GM19324 (cell line): ENCODE measurements at regions not wholly inside any gene's neighbourhood (a gene's known extent, or its start where the extent isn't known, plus 50 kb on each side); places are given as distances from the start of the nearest gene placed in this dataset.

ENCODE experiments used
- ATAC-seq: cut with Tn5 transposase; IDR thresholded peaks from one replicate; pipeline ENCODE4 v1.9.1; 2021; ENCODE audit warnings: mild to moderate bottlenecking, moderate library complexity; ENCODE audit not compliant: unreplicated experiment, low FRiP score

DNA sequence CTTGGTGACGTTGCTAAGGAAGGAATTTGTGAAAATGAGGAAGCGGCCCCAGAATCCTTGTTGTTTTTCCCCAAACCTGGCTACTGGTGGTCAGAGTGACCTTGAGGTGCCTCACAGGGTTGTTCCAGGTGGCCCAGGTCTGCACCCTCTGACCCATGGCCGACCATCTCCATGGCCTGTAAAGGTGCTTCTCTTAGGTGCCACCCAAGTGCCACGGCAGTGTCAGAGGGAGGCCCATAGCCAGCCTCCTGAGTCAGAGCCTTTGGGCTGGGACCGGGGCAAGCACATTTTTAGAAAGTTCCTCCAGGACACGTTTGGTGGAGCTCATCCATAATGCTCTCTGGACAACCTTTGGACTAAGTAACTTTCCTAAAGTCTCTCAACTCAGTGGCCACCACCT, 83.9 kb upstream of the IRS2 start:
- no peak for ATAC-seq

DNA sequence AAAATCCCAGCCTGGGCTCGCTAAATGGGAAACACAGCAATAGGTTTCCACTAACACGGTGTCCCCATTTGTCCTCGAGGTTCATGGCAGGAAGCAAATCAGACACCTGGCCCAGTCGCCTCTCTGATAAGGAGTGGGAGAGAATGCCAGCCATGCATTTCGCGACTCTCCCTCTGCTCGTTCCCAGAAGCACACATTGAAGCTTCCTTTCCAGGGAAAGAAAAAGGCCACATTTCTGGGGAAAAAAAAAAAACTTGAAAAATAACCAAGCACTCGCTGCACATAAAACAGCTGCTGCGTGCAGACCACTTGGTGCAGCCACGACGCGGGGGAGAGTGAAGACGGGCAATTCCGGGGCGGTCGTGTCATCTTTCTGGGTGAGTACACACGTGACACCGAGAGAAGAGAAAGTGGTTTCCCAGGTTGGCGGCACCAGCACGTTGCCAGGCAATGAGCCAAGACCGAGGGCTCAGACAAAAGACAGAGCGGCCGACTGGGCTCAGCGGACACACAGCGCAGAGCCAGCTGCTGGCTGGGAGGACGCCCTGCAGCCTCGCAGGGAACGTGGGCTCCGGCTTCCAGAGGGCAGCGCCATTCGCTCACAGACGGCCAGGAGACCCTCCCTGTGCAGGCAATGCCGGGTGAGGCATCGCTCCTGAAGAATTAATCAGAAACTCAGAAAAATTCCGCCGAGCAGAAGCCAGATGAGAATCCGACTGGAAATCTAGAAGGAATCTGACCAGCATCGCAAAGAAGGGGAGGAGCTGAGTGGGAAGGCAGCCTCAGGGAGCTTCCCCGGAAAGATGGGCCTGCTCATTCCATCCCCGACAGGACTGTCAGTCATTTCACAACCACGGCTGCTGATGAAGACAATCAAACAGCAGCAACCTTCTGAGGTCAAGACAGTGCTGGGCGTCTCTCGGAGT, 83.2 kb upstream of the IRS2 start:
- ATAC-seq = no peak

DNA sequence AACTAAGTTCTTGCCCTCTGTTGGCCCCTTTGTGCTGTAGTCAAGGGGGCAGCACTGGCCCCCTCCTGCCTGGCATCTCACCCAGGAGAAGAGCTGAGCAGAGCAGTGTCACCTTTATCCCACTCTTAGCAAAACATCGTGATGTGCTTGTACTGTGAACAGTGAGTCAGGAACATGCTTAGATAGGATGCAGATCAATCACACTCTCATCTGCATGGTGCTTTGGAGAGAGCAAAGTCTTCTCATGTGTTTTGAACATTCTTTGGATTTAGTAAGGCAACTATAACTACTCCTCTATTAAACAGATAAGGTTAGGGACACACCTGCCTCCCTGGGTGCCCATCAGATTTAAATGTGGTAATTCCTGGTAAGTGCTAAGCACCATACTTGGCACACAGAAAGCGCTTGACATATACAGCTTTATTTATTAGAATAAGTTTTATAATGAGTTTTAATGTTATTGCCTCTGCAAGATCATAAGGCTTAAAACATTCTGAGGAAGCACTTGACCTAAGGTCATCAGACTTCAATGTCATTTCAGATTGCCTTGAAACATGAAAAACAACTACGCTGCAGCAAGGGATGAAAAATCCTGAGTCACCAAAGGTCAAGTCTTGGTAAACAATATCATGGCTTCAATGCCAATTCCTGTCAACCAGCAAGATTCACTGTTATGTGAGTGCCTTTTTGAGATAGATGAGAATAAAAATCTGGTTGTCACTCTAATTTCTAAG, 82.4 kb upstream of the IRS2 start:
- ATAC-seq = no peak

DNA sequence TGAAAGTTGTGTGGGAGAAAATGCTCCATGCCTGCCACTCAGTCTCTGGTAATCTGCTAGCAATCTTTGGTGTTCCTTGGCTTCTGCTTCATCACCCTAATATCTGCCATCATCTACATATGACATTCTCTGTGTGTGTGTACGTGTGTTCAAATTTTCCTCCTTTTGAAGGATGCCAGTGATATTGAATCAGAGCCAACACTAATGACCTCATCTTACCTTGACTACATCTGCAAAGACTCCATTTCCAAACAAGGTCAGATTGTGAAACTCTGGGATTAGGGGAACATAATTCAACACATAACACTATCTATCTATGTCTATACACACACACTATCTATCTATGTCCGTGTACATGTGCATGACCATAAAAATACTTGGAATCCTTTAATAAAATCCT, 81.4 kb upstream of the IRS2 start:
- ATAC-seq = no peak

DNA sequence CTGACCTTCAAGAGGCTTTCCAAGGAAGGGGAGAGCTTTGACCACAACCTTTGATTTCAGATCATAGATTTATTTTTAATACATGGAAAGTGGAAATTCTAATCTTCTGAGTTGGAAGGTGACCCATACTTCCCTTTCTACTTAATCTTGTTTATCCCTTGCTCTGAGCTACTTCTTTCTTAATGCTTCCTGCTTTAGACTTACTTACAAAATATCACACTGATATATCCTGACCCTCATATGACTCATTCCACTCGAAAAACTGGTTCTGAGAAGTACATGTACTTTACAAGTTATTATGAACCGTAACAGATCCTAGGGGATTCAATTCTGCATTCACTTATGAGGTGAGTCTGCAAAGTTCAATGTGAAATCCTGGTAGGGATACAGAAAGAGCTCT, 76.2 kb upstream of the IRS2 start:
- no peak for ATAC-seq

DNA sequence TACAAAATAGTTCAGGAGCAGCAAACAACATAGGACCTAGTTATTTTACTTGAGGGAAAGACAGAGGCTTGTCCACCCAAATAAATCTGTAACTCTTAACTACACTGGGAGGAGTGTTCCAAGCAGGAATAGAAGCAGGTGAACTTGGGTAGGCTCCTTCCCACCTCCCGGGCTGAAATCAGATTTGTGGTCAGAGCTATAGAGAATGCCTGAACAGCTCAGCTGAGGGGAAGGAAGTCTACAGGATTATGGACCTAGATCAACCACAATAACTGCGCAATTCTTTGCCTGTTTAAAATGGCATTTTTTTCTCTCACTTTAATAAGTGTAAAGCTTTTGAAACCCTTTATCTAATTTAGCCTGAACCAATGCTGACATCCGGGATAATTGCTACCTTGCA, 73.5 kb upstream of the IRS2 start:
- ATAC-seq = no peak

DNA sequence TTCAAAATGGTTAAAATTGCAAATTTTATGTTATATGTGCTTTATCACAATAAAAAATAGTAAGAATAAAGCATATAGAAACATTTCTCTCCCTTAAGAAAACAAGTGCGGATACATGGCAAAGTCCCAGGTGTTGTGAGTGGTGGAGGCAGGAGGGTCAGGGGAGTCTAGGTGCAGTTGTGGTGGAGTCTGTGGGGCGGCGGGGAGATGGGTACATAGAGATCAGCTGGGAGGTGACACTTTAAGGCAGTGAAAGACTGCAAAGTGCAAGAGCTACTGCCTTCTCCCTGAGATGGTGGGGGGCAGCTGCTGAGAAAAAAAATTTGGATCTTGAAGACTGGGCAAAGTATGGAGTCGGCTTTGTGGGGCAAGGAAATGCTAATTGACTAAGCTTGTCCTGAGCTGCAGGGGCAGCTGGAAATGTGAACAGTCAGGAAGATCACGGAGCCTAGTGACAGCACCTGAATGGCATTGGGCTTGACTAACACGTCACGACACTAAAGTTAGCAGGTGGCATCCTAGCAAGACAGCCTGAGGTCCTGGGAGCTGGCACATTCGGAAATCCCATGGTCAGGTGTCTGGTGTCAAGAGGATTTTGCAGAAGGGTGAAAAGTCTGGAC, 72.9 kb upstream of the IRS2 start:
- no peak for ATAC-seq

DNA sequence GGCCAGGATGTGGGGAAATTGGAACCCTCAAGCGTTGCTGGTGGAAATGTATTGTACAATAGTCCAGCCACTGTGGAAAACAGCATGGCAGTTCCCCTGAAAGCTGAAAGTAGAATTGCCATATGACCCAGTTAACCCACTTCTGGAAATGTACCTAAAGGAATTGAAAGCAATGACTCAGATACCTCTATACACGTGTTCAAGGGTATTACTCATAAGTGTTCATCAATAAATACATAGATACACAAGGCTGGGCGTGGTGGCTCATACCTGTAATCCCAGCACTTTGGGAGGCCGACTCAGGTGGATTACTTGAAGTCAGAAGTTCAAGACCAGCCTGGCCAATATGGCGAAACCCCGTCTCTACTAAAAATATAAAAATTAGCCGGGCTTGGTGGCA, 71.9 kb upstream of the IRS2 start:
- no peak for ATAC-seq

DNA sequence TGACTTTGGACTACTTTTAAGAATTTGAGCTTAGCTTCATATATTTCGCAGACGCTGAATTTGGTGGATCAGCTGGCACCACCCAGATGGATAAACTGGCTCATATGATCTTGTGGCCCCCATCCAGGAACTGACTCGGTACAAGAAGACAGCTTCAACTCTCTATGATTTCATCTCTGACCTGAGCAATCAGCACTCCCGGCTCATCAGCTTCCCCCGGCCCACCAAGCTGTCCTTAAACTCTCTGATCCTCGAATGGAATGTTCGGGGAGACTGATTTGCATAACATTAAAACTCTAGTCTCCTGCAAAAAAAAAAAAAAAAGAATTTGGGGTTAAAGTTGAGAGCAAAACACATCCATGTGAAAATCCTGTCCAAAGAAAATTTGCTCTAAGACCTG, 71.4 kb upstream of the IRS2 start:
- ATAC-seq = no peak

DNA sequence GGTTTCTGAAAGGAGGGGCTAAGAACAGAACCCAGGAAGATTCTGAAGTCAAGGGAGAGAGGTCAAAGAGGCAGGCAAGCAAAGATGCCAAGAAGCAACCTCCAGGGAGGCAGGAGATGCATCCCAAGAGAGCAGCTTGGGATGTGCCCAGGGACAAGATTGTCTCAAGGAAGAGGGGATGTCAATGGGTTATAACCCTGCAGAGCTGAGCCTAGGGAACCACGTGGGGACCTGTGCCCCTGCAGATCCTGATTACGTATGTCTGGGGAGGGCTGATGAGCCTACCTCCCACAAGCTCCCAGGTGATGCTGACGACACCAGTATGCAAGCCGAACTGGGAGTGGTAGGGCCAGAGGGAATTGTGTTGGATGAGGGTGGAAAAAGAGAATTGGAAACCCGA, 70.9 kb upstream of the IRS2 start:
- no peak for ATAC-seq

DNA sequence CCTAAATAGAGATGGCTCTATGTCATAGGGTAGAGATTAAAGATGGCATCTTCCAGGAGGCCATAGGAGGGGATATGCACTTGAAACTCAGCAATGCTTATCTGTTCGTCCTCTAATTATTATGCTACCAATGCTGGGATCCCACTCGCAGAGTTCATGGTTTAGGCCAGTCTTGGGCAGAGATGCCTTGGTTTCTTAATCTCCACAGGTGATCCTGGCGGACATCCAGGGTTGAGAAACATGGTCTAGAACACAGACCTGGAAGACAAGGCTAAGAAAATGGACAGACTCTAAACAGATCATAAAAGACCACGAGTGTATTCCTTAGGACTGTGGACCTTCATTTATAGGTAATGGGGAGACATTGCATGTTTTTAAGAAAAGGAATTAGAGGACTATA, 70.0 kb upstream of the IRS2 start:
- ATAC-seq = no peak

DNA sequence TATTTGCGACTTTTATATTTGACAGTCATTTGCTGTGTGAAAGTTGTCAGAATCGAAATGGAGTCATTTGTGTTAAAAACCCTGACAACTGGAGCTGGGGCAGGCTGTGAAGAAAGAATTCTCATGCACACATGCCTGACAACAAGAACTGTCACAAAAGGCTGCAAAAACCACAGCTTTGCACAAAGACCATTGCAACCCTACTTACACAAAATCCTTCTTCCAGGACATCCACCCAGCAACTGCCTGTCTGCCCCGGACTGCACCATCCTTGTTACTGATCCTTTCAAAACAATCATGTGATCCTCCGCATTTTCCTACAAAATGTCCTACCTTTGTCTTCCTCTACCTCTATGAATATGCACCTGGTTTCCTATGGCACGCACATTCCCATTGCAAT, 66.8 kb upstream of the IRS2 start:
- no peak for ATAC-seq

DNA sequence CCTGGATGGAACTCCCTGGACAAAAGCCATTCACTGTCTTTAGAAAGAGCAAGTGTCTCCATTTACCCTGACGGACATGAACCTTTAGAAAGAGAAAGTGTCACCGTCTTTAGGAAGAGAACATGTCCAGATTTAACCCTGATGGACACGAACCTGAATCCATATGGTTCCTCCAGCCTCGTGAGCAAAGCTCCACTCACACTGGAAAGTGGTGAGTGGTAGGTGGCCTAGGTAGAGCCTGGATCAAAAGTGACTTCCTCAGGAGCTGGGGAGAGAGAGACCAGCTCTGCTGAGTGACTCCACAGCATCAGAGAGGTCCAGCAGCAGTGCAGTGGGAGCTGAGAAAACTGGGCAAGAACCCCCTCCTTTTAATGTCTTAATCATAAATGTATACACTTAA, 59.8 kb upstream of the IRS2 start:
- no peak for ATAC-seq

DNA sequence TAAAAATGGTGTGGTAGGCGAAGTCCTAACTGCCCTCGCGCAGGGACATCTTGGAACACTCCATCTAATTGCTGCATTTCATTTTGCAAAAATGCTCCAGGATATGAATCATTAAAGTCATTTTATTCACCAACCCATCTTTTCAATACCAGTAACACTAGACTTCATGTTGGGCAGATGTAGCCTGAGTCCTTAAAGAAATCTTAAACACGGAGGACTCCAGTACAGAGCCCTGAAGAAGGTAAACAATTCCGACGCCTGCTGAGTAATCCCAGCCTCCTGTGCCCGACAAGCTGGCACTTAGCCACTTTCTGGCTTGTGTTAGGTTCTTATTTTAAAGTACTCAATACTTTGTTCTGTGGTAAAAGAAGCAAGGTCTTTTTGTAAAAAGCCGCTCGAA, 58.0 kb upstream of the IRS2 start:
- ATAC-seq = no peak

DNA sequence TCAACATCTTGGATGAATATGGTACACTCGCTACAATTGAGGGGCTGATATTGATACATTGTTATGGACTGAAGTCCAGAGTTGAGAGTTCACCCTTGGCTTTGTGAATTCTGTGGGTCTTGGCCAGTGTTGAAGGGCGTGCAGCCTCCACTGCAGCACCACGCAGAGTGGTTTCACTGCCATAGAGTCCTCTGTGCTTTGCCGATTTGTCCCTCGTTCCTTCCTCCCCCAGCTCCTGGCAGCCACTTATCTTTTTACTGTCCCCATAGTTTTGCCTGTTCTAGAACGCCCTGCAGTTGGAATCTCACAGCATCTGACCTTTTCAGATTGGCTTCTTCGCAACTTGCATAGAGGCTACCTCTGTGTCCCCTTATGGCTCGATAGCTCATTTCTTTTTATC, 57.3 kb upstream of the IRS2 start:
- ATAC-seq = no peak

DNA sequence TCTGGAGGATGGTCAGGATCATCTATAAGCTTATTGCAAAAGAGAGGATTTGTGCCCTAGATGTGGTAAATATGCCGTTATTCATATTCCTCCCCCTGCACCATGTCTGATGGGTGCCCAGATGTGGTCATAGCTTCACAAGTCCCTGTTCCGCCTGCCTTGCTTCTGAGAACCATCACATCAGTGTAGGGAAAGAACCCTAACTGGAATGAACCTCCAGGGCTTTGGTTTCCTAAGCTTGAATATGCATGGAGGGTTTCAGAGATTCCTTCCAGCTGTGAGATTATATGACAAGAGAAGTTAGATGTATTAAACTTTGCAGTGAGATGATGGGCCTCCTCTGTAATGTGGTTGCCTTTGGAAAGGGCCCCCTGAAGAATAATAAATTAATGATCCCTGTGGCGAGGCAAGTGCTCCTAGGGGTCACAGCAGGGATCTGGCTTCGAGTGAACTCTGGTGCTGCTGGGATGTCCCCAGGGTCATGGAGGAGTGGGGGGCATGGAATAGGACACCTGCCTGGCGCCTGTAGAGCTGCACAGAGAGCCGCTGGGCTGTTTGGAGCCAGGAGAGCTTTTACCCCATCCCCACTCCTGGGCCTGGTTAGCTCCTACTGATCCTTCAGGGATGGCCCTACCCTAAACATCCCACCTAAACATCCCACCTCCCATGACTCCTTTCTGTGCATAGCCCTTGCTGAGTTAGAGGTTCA, 56.0 kb upstream of the IRS2 start:
- ATAC-seq = no peak

DNA sequence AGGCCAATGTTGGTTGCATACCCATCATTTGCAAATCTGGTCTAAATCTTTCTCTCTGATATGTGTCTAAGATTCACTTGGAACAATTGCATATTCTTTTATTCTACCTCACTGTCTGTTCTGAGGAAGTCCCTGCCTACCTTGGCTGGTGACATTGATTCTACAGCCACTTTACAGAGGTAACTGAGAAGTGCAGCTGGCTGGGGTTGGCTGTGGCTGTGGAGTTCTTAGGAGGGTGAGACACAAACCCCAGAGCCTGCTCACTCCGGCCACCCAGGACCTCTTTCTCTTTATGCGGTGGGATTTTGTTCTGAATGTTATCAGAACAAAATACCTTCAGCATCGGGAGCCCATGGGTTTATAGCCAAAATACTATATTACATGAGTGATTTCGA, 54.5 kb upstream of the IRS2 start:
- no peak for ATAC-seq

DNA sequence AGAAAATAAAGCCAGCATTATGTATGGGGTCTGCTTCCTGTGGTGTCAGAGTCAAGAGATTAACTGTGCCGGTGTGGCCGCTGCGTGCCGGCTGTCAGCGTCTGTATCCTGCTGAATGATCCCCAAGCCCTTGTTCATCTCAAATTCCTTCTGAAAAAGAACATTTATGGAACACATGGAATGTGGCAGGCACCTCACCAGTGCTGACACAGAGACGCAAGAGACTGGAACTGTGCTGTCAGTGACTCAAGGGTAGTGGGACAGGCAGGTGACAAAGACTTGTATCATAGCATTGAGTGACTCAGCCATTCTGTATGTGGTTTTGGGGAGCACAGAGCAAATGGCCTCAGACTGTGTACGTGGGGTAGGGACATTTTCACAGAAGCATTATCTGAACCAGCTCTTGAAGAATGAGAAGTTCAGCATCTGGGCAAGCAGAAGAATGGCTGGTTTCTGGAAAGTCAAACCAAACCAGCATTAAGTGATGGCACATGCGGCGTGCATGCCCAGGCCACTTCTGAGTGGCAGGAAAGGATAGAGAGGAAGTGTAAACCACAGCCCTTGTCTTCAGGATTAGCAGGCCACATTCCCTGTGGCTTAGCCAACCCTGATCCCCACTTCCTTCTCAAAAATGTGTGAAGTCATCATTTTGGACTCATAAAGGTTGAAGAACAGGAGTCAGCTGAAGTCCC, 54.0 kb upstream of the IRS2 start:
- no peak for ATAC-seq

DNA sequence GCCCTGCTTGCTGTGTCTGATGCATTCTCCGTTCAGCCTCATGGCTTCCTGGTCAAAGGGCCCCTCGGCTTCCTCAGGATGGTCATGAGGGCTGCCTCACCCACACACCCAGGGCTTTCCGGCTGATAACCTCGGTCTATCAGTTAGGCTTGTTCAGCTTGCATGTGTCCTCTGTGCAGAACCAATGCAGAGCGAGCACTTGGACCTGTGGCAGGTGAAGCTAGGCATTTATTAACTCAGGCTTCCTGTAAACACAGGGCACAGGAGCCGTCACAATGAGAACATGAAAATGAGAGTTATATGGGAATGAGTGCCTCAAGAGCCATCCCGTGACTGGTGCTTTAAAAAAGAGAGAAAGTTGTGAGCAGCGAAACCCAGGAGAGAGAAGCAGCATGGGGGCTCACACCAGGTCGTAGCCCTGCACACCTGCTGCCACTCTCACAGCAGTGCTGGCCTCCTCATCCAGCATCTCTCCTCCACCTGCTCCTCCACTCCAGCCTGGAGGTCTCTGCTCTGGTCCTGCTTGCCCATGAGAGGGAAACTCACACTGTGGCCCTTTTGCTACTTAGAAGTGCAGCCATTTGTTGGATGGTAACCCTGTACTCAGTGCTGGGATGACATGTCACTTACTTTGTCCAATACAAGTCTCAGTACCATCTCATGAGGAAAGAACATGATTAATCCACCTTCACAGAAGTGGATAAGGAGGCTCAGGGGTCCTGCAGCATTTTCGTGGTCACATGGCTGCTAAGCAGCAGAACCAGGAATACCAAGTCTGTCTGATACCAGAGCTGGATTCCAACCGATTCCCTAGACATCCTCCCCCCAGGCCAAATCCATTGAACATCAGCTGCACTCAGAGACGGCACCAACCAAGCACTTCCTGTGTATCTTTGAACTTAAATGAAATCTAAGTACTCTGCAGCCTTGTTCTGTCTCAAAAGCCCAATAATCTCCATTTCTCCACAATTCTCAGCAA, 50.5 kb upstream of the IRS2 start:
- peak; percentile 89 for ATAC-seq
